ENCODE measurements at regions not wholly inside any gene's neighbourhood (a gene's known extent, or its start where the extent isn't known, plus 50 kb on each side); places are given as distances from the start of the nearest gene placed in this dataset.

DNA sequence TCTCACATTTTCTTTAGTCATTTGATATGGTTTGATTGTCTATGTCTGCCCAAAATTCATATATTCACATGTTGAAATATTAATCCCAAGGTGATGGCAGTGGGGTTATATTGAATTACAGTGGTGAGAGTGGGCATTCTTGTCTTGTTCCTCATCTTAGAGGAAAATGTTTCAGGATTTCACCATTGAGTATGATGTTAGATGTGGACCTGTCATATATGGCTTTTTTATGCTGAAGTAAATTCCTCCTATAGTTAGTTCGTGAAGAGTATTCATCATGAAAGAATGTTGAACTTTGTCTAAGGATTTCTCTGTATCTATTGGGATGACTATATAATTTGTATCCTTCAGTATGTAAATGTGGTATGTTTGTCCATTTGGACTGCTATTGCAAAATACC, 512.3 kb upstream of the EPHA5 start:
- dilution Hi-C loops (cut with MboI; ENCODE audit: extremely low pct_ligation_motif_present, low sequenced_read_pairs) (no loop called here), intact Hi-C loops (cut with micrococcal nuclease) (no loop called here)
- POLR2A ChIA-PET = no interaction called here
- H3K9ac ChIP-seq (replicated peaks; ENCODE audit: extremely low read depth, insufficient read depth, low read length) = no peak overlapping the region
- H3K79me2 ChIP-seq (ENCODE audit: control insufficient read depth, insufficient read depth, low read length) = no peaks in the 10 kb centered on the region
- H3K4me2 ChIP-seq (ENCODE audit: insufficient read depth, low read length) = no peak overlapping the region
- no peak overlapping the region for H3K27ac ChIP-seq (ENCODE audit: insufficient read depth, low read depth, low read length)
- no peaks in the 10 kb centered on the region for H3K9me3 ChIP-seq (replicated peaks; ENCODE audit: control insufficient read depth, insufficient read depth, low read length)
- H3K9me1 ChIP-seq (replicated peaks; ENCODE audit: control insufficient read depth, extremely low read depth, insufficient read depth, low read length) = no peaks in the 10 kb centered on the region
- DNase-seq (ENCODE audit: low read depth, low spot score) (no peak), FAIRE-seq (no peak)
- H3K27me3 ChIP-seq (ENCODE audit: control insufficient read depth in 2 of 2, insufficient read depth in 2 of 2, low read length in 2 of 2) = no peaks in the 10 kb centered on the region
- H3K4me3 ChIP-seq (replicated peaks in 1 of 3; ENCODE audit: insufficient read depth in 1 of 3, low read depth in 1 of 3, low read length in 3 of 3) = no peak overlapping the region
- BruUV-seq (replicated peaks) = no TSS peak
- H4K20me1 ChIP-seq (replicated peaks; ENCODE audit: control insufficient read depth, extremely low read depth, insufficient read depth, low read length) = no peaks in the 10 kb centered on the region
- no peak overlapping the region for H2AFZ ChIP-seq (ENCODE audit: low read depth, low read length)
- no peak for TF ChIP-seq GATA2 (IDR thresholded peaks at IDR 0.05; ENCODE audit: insufficient read depth, insufficient read length, low read depth, low read length)
- TF ChIP-seq FOS (IDR thresholded peaks at IDR 0.05; ENCODE audit: borderline replicate concordance, insufficient read depth, low read length) = no peak
- TF ChIP-seq MYC (IDR thresholded peaks at IDR 0.05; ENCODE audit: low read depth, low read length) = no peak
- no peak for TF ChIP-seq POLR2AphosphoS5 (IDR thresholded peaks at IDR 0.05; ENCODE audit: insufficient read depth, low read depth, low read length)
- TF ChIP-seq EZH2 (IDR thresholded peaks at IDR 0.05; ENCODE audit: borderline replicate concordance, low read depth, low read length, severe bottlenecking) = no peak
- TF ChIP-seq, protein P1, sequence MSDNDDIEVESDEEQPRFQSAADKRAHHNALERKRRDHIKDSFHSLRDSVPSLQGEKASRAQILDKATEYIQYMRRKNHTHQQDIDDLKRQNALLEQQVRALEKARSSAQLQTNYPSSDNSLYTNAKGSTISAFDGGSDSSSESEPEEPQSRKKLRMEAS (IDR thresholded peaks at IDR 0.05; ENCODE audit: insufficient read depth, insufficient read length) = no peak
- TF ChIP-seq, protein P2, sequence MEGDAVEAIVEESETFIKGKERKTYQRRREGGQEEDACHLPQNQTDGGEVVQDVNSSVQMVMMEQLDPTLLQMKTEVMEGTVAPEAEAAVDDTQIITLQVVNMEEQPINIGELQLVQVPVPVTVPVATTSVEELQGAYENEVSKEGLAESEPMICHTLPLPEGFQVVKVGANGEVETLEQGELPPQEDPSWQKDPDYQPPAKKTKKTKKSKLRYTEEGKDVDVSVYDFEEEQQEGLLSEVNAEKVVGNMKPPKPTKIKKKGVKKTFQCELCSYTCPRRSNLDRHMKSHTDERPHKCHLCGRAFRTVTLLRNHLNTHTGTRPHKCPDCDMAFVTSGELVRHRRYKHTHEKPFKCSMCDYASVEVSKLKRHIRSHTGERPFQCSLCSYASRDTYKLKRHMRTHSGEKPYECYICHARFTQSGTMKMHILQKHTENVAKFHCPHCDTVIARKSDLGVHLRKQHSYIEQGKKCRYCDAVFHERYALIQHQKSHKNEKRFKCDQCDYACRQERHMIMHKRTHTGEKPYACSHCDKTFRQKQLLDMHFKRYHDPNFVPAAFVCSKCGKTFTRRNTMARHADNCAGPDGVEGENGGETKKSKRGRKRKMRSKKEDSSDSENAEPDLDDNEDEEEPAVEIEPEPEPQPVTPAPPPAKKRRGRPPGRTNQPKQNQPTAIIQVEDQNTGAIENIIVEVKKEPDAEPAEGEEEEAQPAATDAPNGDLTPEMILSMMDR (IDR thresholded peaks at IDR 0.05; ENCODE audit: extremely low read depth in 1 of 2, insufficient read depth in 1 of 2, low read depth in 1 of 2, low read length in 2 of 2) = no peak
- TF ChIP-seq POLR2A (IDR thresholded peaks at IDR 0.05; ENCODE audit: low read depth, low read length) = no peak
- CTCF ChIA-PET = no interaction called here
- no peaks in the 10 kb centered on the region for H3K4me1 ChIP-seq (ENCODE audit: control insufficient read depth, extremely low read depth, insufficient read depth, low read length)
- H3K36me3 ChIP-seq (ENCODE audit: control insufficient read depth in 2 of 2, extremely low read depth in 1 of 2, insufficient read depth in 2 of 2, low read length in 2 of 2) = no peaks in the 10 kb centered on the region

All from endothelial cell of umbilical vein (primary cell).